ENCODE measurements at regions not wholly inside any gene's neighbourhood (a gene's known extent, or its start where the extent isn't known, plus 50 kb on each side); places are given as distances from the start of the nearest gene placed in this dataset.

DNA sequence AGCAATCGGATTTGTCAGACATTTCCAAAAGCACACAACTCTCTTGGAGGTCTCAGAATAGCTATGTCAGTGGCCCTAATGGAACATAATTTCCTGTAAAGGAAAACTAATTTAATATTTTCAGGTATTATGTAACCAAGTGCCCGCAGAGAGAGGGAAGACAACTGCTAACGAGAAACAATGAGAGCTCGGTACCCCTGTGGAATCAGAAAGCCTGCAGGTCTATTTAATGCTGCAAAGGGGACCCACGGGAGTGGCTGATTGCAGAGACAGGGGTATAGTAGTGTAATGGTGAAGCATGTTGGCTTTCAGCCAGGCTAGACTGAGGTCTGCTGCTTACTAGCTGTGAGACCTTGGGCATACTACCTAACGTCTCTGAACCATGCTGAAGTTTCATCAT, 508.1 kb upstream of the BRINP1 start:
- no peak for TF ChIP-seq POLR2A (IDR thresholded peaks at IDR 0.05)
- TF ChIP-seq, protein P1, sequence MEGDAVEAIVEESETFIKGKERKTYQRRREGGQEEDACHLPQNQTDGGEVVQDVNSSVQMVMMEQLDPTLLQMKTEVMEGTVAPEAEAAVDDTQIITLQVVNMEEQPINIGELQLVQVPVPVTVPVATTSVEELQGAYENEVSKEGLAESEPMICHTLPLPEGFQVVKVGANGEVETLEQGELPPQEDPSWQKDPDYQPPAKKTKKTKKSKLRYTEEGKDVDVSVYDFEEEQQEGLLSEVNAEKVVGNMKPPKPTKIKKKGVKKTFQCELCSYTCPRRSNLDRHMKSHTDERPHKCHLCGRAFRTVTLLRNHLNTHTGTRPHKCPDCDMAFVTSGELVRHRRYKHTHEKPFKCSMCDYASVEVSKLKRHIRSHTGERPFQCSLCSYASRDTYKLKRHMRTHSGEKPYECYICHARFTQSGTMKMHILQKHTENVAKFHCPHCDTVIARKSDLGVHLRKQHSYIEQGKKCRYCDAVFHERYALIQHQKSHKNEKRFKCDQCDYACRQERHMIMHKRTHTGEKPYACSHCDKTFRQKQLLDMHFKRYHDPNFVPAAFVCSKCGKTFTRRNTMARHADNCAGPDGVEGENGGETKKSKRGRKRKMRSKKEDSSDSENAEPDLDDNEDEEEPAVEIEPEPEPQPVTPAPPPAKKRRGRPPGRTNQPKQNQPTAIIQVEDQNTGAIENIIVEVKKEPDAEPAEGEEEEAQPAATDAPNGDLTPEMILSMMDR (IDR thresholded peaks at IDR 0.05): no peak

Data from uterus (tissue), 2 donors.